Panc1 (cell line): ENCODE measurements at regions not wholly inside any gene's neighbourhood (a gene's known extent, or its start where the extent isn't known, plus 50 kb on each side); places are given as distances from the start of the nearest gene placed in this dataset.

ENCODE experiments used
- POLR2AphosphoS5 ChIP-seq: IDR thresholded peaks from 2 replicates; pipeline ENCODE4 v1.6.1; 2012; ENCODE audit warnings: mild to moderate bottlenecking, low read depth, low read length, moderate library complexity
- SIN3A ChIP-seq: IDR thresholded peaks from 2 replicates; pipeline ENCODE4 v1.6.1; 2012; ENCODE audit warnings: low read depth, mild to moderate bottlenecking, low read length, moderate library complexity, borderline replicate concordance; ENCODE audit not compliant: insufficient read depth
- TCF7L2 ChIP-seq: IDR thresholded peaks from 2 replicates; pipeline ENCODE4 v1.6.1; 2011; ENCODE audit warnings: mild to moderate bottlenecking, low read depth, low read length, inconsistent platforms
- TF ChIP-seq, protein P1 (sequence below), 2 experiments: IDR thresholded peaks; 2 replicates each; pipeline ENCODE4 v1.6.1; 2011 to 2012; ENCODE audit warnings: low read depth in 2 of 2, control low read depth in 1 of 2, low read length in 1 of 2, mild to moderate bottlenecking in 1 of 2, moderate library complexity in 1 of 2; ENCODE audit not compliant: insufficient read depth in 1 of 2
- TF ChIP-seq, protein P2 (sequence below): fragments of 450-650 bp; IDR thresholded peaks from 2 replicates; pipeline ENCODE4 v1.5.1; 2017; ENCODE audit warnings: mild to moderate bottlenecking

- TF ChIP-seq, protein P1, sequence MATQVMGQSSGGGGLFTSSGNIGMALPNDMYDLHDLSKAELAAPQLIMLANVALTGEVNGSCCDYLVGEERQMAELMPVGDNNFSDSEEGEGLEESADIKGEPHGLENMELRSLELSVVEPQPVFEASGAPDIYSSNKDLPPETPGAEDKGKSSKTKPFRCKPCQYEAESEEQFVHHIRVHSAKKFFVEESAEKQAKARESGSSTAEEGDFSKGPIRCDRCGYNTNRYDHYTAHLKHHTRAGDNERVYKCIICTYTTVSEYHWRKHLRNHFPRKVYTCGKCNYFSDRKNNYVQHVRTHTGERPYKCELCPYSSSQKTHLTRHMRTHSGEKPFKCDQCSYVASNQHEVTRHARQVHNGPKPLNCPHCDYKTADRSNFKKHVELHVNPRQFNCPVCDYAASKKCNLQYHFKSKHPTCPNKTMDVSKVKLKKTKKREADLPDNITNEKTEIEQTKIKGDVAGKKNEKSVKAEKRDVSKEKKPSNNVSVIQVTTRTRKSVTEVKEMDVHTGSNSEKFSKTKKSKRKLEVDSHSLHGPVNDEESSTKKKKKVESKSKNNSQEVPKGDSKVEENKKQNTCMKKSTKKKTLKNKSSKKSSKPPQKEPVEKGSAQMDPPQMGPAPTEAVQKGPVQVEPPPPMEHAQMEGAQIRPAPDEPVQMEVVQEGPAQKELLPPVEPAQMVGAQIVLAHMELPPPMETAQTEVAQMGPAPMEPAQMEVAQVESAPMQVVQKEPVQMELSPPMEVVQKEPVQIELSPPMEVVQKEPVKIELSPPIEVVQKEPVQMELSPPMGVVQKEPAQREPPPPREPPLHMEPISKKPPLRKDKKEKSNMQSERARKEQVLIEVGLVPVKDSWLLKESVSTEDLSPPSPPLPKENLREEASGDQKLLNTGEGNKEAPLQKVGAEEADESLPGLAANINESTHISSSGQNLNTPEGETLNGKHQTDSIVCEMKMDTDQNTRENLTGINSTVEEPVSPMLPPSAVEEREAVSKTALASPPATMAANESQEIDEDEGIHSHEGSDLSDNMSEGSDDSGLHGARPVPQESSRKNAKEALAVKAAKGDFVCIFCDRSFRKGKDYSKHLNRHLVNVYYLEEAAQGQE (IDR thresholded peaks at IDR 0.05; ENCODE audit: insufficient read depth in 1 of 2, low read depth in 2 of 2, low read length in 1 of 2) = no peak
- TF ChIP-seq, protein P2, sequence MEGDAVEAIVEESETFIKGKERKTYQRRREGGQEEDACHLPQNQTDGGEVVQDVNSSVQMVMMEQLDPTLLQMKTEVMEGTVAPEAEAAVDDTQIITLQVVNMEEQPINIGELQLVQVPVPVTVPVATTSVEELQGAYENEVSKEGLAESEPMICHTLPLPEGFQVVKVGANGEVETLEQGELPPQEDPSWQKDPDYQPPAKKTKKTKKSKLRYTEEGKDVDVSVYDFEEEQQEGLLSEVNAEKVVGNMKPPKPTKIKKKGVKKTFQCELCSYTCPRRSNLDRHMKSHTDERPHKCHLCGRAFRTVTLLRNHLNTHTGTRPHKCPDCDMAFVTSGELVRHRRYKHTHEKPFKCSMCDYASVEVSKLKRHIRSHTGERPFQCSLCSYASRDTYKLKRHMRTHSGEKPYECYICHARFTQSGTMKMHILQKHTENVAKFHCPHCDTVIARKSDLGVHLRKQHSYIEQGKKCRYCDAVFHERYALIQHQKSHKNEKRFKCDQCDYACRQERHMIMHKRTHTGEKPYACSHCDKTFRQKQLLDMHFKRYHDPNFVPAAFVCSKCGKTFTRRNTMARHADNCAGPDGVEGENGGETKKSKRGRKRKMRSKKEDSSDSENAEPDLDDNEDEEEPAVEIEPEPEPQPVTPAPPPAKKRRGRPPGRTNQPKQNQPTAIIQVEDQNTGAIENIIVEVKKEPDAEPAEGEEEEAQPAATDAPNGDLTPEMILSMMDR = no peak
- no peak for TF ChIP-seq POLR2AphosphoS5
- no peak for TF ChIP-seq SIN3A
- no peak for TF ChIP-seq TCF7L2
These were observed 247.4 kb upstream of the CTSO start for GRCh38 chr4:156201050-156201449.
